Spleen (tissue), 11 donors: ENCODE measurements at regions not wholly inside any gene's neighbourhood (a gene's known extent, or its start where the extent isn't known, plus 50 kb on each side); places are given as distances from the start of the nearest gene placed in this dataset.

Source experiments
- DNase-seq: peaks from one replicate; pipeline ENCODE4 v3.0.0-alpha.2; 2020
- H3K27ac ChIP-seq, 8 donors: fragments of 200-600 bp; sonication (generic) in 7 of 8; 1 replicate in 4 of 8; 2 replicates in 4 of 8; pipeline versions ENCODE4 v1.5.0 to v1.8.0; 2016 to 2021; ENCODE audit warnings: inconsistent platforms in 4 of 8, mild to moderate bottlenecking in 4 of 8, moderate library complexity in 1 of 8
- H3K27me3 ChIP-seq, 7 donors: fragments of 200-600 bp; sonication (generic) in 6 of 7; replicated peaks in 1 of 7; 1 replicate in 4 of 7; 2 replicates in 3 of 7; pipeline versions ENCODE4 v1.5.0 to v1.8.0; 2016 to 2021; ENCODE audit warnings: inconsistent platforms in 3 of 7, mild to moderate bottlenecking in 1 of 7
- H3K36me3 ChIP-seq, 6 donors: fragments of 200-600 bp; sonication (generic) in 5 of 6; 1 replicate in 4 of 6; 2 replicates in 2 of 6; pipeline versions ENCODE4 v1.5.0 to v1.8.0; 2016 to 2021; ENCODE audit warnings: inconsistent platforms in 2 of 6
- H3K4me1 ChIP-seq, 6 donors: fragments of 200-600 bp; sonication (generic) in 5 of 6; 1 replicate in 3 of 6; 2 replicates in 3 of 6; pipeline versions ENCODE4 v1.5.0 to v1.8.0; 2016 to 2021; ENCODE audit warnings: inconsistent platforms in 3 of 6
- H3K4me3 ChIP-seq, 8 donors: fragments of 200-600 bp; sonication (generic) in 7 of 8; 1 replicate in 4 of 8; 2 replicates in 4 of 8; pipeline versions ENCODE4 v1.5.0 to v1.8.0; 2016 to 2021; ENCODE audit warnings: inconsistent platforms in 4 of 8, mild to moderate bottlenecking in 4 of 8, moderate library complexity in 2 of 8
- H3K9me3 ChIP-seq, 8 donors: fragments of 200-600 bp; sonication (generic) in 7 of 8; 1 replicate in 4 of 8; 2 replicates in 4 of 8; pipeline versions ENCODE4 v1.5.0 to v1.8.0; 2016 to 2021; ENCODE audit warnings: inconsistent platforms in 4 of 8
- POLR2A ChIP-seq, 3 donors: fragments of 450-650 bp; IDR thresholded peaks; one replicate each; pipeline ENCODE4 v1.5.1; 2017; ENCODE audit warnings: antibody characterized with exemption in 3 of 3, mild to moderate bottlenecking in 1 of 3
- POLR2AphosphoS5 ChIP-seq, 3 donors: sonication (generic); formaldehyde crosslinking; IDR thresholded peaks; one replicate each; pipeline ENCODE4 v1.5.1; 2017; ENCODE audit warnings: antibody characterized with exemption in 3 of 3
- WGBS, 5 donors: extraction: QIAGEN DNeasy Blood & Tissue Kit in 3 of 5; methylation state at CpG; one replicate each; pipeline versions ENCODE4 v1.1.5 to v1.1.7; 2013 to 2018; 5-methylcytosine and 5-hydroxymethylcytosine counted together
- intact Hi-C: fragments of 100-400 bp; cut with DNase I; formaldehyde crosslinking; loops from one replicate; pipeline ENCODE4 v1.15.0; 2023; ENCODE audit warnings: low total_unique reads
- TF ChIP-seq, protein P1 (sequence below), 11 experiments: fragments of 200-600 bp in 7 of 11; fragments of 450-650 bp in 4 of 11; sonication (generic) in 4 of 11; IDR thresholded peaks in 8 of 11; conservative IDR thresholded peaks in 3 of 11; 1 replicate in 7 of 11; 2 replicates in 4 of 11; pipeline versions ENCODE4 v1.4.0 to v1.8.0; 2016 to 2021; ENCODE audit warnings: antibody characterized with exemption in 11 of 11, inconsistent platforms in 4 of 11, mild to moderate bottlenecking in 1 of 11
- donor health status: healthy with polysubstance abuse.
- donor health status: DM: no; HTN: no; CAD: no; lungs with moderate emphysema.
- donor health status: DM: no; HTN: no; CAD: no.
- donor health status: Bipolar disorder and iron deficiency.
- donor health status: healthy.
- donor health status: DM: no; HTN: no; CAD: no.
- donor health status: DM: yes; HTN: yes; CAD: no.

DNA sequence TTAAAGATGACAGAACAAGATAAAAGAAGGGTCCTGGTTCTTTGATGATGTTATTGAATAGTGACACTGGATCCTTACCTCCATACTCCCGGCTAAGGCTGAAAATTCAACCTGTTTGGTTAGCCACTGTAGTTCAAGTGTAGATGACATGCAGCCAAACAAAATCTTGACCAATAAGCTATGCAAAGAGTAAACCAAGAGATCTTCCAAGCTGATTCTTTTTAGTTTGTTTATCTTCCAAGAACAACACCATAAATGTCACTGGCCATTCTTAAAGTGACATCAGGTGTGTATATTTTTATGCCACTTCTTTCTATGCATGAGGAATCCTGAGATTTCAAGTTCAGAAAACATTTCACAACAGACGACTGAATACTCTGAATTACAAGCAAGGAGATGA lies 141.5 kb upstream of the FST start:
- Histone ChIP-seq H3K4me1 (no peaks in the 10 kb centered on the region), H3K27me3 (no peaks in the 10 kb centered on the region), H3K36me3 (no peaks in the 10 kb centered on the region), H3K27ac (no peak overlapping the region), H3K4me3 (no peak overlapping the region), H3K9me3 (peaks cover 0 to 8% (median 0%) of the 10 kb centered on the region in 8 donors)
- TF ChIP-seq POLR2A (IDR thresholded peaks at IDR 0.05) = no peak
- TF ChIP-seq POLR2AphosphoS5 (IDR thresholded peaks at IDR 0.05) = no peak
- TF ChIP-seq, protein P1, sequence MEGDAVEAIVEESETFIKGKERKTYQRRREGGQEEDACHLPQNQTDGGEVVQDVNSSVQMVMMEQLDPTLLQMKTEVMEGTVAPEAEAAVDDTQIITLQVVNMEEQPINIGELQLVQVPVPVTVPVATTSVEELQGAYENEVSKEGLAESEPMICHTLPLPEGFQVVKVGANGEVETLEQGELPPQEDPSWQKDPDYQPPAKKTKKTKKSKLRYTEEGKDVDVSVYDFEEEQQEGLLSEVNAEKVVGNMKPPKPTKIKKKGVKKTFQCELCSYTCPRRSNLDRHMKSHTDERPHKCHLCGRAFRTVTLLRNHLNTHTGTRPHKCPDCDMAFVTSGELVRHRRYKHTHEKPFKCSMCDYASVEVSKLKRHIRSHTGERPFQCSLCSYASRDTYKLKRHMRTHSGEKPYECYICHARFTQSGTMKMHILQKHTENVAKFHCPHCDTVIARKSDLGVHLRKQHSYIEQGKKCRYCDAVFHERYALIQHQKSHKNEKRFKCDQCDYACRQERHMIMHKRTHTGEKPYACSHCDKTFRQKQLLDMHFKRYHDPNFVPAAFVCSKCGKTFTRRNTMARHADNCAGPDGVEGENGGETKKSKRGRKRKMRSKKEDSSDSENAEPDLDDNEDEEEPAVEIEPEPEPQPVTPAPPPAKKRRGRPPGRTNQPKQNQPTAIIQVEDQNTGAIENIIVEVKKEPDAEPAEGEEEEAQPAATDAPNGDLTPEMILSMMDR (IDR thresholded peaks at IDR 0.05 in 8 of 11, conservative IDR thresholded peaks at IDR 0.05 in 3 of 11) = no peak
- WGBS, 5 donors = 81 to 86% (median 83%) methylated on average over 2 of the region's 2 CpGs
- DNase-seq = no peak
- intact Hi-C loops = no loop called here

DNA sequence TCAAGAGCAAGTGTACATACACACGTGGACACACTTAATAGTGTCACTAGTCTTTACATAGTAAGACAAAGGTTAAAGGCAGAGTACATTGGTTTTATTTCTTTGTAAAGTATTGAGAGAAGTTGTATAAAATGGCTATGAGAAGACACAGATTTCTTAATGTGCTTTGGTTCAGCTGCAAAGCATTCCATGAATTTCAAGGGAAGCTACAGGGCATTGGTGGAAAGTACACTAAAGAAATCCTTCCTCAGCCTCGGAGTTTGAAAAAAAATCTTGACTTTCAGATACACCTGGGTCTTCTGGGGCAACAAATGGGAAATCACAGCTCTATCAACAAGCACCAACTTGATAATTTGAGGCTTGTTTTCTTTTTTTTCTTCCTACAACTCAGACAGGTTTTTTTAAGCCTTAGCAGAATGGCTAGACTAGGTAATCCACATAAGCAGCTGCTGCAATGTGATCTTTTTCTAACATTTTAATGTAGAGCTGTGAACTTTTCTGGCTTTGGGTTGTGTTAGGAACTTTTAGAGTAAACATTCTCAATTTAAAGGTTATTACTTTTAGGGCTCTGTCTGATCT lies 140.4 kb upstream of the FST start:
- Histone ChIP-seq H3K36me3 (no peaks in the 10 kb centered on the region), H3K27me3 (no peaks in the 10 kb centered on the region), H3K27ac (no peak overlapping the region), H3K4me3 (no peak overlapping the region), H3K9me3 (peaks cover 0 to 11% (median 0%) of the 10 kb centered on the region in 8 donors), H3K4me1 (no peaks in the 10 kb centered on the region)
- TF ChIP-seq POLR2AphosphoS5 (IDR thresholded peaks at IDR 0.05) (no peak), POLR2A (IDR thresholded peaks at IDR 0.05) (no peak)
- TF ChIP-seq, protein P1 (IDR thresholded peaks at IDR 0.05 in 8 of 11, conservative IDR thresholded peaks at IDR 0.05 in 3 of 11) = no peak
- intact Hi-C loops = no loop called here
- DNase-seq = no peak
- WGBS, 5 donors = 62 to 76% (median 62%) methylated on average over 2 of the region's 2 CpGs

DNA sequence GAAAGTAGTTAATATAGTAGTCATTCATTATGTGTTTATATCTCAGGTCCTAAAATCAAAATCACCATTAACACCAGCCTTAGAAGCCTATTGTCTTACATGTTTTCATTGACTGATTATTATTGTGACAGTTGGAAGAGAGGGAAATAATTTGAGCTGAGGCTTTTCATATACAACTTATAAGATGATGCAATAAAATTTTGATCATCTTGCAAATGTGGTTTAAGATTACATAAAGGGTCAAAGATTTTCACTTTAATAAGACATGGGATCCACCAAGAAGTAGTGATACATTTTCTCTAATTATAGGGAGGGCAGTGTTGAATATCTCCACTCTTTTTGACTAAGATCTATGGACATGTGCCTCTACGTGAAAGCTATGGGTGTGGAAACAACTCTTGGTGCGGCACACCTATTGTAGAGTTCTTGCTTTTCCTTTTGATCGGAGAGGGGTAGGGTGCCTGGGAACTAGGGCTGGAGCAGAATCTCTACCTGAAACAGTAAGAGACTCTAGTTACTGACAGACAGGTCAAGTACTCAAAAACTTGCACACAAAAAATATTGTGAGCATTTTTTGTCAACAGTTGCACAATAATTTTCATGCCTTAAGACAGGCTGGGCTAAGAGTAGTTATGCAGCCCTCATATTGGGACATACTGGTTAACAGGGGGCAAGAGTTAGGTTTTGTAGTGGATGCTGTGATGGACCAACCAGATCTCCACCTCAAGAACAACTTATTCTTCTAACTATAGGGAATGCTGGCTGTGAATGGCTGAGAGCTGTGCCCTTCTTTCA lies 139.3 kb upstream of the FST start:
- H3K9me3 ChIP-seq = peaks cover 0 to 11% (median 0%) of the 10 kb centered on the region in 8 donors
- DNase-seq = no peak
- no peaks in the 10 kb centered on the region for H3K27me3 ChIP-seq
- 89 to 96% (median 94%) methylated on average over 3 of the region's 3 CpGs for WGBS, 5 donors
- intact Hi-C loops = no loop called here
- H3K36me3 ChIP-seq = no peaks in the 10 kb centered on the region
- H3K4me1 ChIP-seq = no peaks in the 10 kb centered on the region
- TF ChIP-seq POLR2AphosphoS5 (IDR thresholded peaks at IDR 0.05) (no peak), POLR2A (IDR thresholded peaks at IDR 0.05) (no peak)
- TF ChIP-seq, protein P1 (IDR thresholded peaks at IDR 0.05 in 8 of 11, conservative IDR thresholded peaks at IDR 0.05 in 3 of 11) = no peak
- H3K27ac ChIP-seq = no peak overlapping the region
- no peak overlapping the region for H3K4me3 ChIP-seq

DNA sequence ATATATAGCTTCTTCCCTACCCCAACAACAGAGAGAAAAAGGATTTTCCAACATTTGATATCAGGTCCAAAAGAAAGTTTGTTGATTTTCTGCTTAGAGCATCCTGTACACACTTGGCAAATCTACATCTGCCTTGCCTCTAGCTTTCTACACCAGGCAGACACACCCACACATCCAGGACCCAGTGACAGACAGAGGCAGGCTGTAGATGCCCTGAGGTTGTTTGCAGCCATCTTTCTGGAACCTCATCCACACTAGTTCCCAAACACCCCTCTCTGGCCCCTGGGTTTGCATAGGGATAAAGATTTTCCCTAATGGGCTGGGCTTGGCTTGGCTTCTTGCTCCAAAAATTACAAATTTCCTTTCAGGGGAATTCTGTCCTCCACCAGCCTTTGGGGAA lies 138.2 kb upstream of the FST start:
- no peaks in the 10 kb centered on the region for H3K27me3 ChIP-seq
- intact Hi-C loops = no loop called here
- peaks cover 0 to 11% (median 0%) of the 10 kb centered on the region in 8 donors for H3K9me3 ChIP-seq
- no peak for TF ChIP-seq POLR2AphosphoS5 (IDR thresholded peaks at IDR 0.05)
- TF ChIP-seq POLR2A (IDR thresholded peaks at IDR 0.05) = no peak
- TF ChIP-seq, protein P1 (IDR thresholded peaks at IDR 0.05 in 8 of 11, conservative IDR thresholded peaks at IDR 0.05 in 3 of 11) = no peak
- H3K36me3 ChIP-seq = no peaks in the 10 kb centered on the region
- H3K4me1 ChIP-seq = no peaks in the 10 kb centered on the region
- no peak overlapping the region for H3K27ac ChIP-seq
- DNase-seq = no peak
- no peak overlapping the region for H3K4me3 ChIP-seq
